Adrenal gland (tissue), 9 donors: ENCODE measurements at regions not wholly inside any gene's neighbourhood (a gene's known extent, or its start where the extent isn't known, plus 50 kb on each side); places are given as distances from the start of the nearest gene placed in this dataset.

Experiments used
- DNase-seq, 7 donors: peaks; one replicate each; pipeline ENCODE4 v3.0.0-alpha.2; 2019 to 2020
- H3K27ac ChIP-seq, 5 donors: fragments of 200-600 bp; sonication (generic) in 4 of 5; 1 replicate in 3 of 5; 2 replicates in 2 of 5; pipeline versions ENCODE4 v1.5.1 to v1.8.0; 2016 to 2020; ENCODE audit warnings: mild to moderate bottlenecking in 1 of 5
- H3K27me3 ChIP-seq: fragments of 200-600 bp; 2 replicates; pipeline ENCODE4 v1.8.0; 2021
- H3K36me3 ChIP-seq, 2 donors: fragments of 200-600 bp; replicated peaks in 1 of 2; 1 replicate in 1 of 2; 2 replicates in 1 of 2; pipeline versions ENCODE4 v1.5.1 to v1.8.0; 2018 to 2022
- H3K4me1 ChIP-seq, 2 donors: fragments of 200-600 bp; replicated peaks in 1 of 2; 1 replicate in 1 of 2; 2 replicates in 1 of 2; pipeline versions ENCODE4 v1.5.1 to v1.8.0; 2018 to 2021
- H3K4me3 ChIP-seq, 4 donors: fragments of 200-600 bp; sonication (generic) in 3 of 4; one replicate each; pipeline ENCODE4 v1.5.1; 2016 to 2018
- H3K9me3 ChIP-seq, 3 donors: fragments of 200-600 bp; sonication (generic) in 1 of 3; replicated peaks in 1 of 3; 1 replicate in 2 of 3; 2 replicates in 1 of 3; pipeline versions ENCODE4 v1.5.1 to v1.8.0; 2016 to 2021
- CTCF ChIP-seq, 6 experiments: fragments of 450-650 bp in 4 of 6; fragments of 200-600 bp in 2 of 6; sonication (generic) in 1 of 6; IDR thresholded peaks; 1 replicate in 5 of 6; 2 replicates in 1 of 6; pipeline versions ENCODE4 v1.5.1 to v1.8.0; 2016 to 2021; ENCODE audit warnings: antibody characterized with exemption in 6 of 6, mild to moderate bottlenecking in 2 of 6, moderate library complexity in 1 of 6
- POLR2A ChIP-seq, 2 donors: fragments of 450-650 bp; IDR thresholded peaks; one replicate each; pipeline ENCODE4 v1.6.1; 2017; ENCODE audit warnings: antibody characterized with exemption in 2 of 2, mild to moderate bottlenecking in 2 of 2, moderate library complexity in 1 of 2
- WGBS, 4 donors: extraction: QIAGEN DNeasy Blood & Tissue Kit in 2 of 4; methylation state at CpG; one replicate each; pipeline versions ENCODE4 v1.1.5 to v1.1.7; 2013 to 2017; 5-methylcytosine and 5-hydroxymethylcytosine counted together
- intact Hi-C, 2 donors: fragments of 100-400 bp; cut with DNase I; formaldehyde crosslinking; loops; one replicate each; pipeline versions ENCODE4 v1.14.1 to v1.15.0; 2022 to 2023
- donor health status: healthy with polysubstance abuse.
- donor health status: Bipolar disorder and iron deficiency.
- donor health status: DM: yes; HTN: yes; CAD: no.
- donor health status: DM: no; HTN: no; CAD: no.
- donor health status: DM: no; HTN: no; CAD: no.

GRCh38 chr14:26081043-26081442 is 516.8 kb downstream of the NOVA1 start:
- DNase-seq = no peak
- Histone ChIP-seq H3K4me1 (no peaks in the 10 kb centered on the region), H3K27me3 (no peaks in the 10 kb centered on the region), H3K36me3 (no peaks in the 10 kb centered on the region), H3K27ac (no peak overlapping the region), H3K9me3 (no peaks in the 10 kb centered on the region), H3K4me3 (no peak overlapping the region)
- 78 to 85% (median 79%) methylated on average over 10 of the region's 10 CpGs for WGBS, 4 donors
- no peak for TF ChIP-seq CTCF (IDR thresholded peaks at IDR 0.05)
- TF ChIP-seq POLR2A (IDR thresholded peaks at IDR 0.05) = no peak
- intact Hi-C loops = no loop called here

DNA sequence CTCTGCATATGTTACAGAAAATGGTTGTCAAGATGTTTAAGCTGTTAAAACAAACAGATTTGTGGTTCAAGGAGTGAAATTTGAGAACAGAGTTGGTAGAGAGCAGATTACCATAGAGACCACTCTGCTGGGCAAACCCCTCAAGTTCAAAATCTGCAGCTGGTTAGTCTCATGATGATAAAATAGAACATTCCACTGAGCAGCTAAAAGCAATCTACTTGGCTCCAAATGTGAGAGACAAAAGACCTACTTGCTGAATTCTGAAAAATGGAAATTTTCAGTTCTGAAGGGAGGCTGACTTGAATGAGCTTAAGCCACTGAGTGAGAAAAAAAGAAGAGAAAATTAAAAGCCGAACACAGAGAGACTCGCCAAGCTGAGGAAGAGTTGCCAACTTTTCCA is 519.3 kb downstream of the NOVA1 start:
- Histone ChIP-seq H3K36me3 (no peaks in the 10 kb centered on the region), H3K27me3 (no peaks in the 10 kb centered on the region), H3K9me3 (no peaks in the 10 kb centered on the region), H3K27ac (no peak overlapping the region), H3K4me3 (no peak overlapping the region), H3K4me1 (no peaks in the 10 kb centered on the region)
- 66 to 78% (median 68%) methylated on average over 2 of the region's 2 CpGs for WGBS, 4 donors
- no peak for TF ChIP-seq CTCF (IDR thresholded peaks at IDR 0.05)
- TF ChIP-seq POLR2A (IDR thresholded peaks at IDR 0.05) = no peak
- no peak for DNase-seq
- intact Hi-C loops = no loop called here

DNA sequence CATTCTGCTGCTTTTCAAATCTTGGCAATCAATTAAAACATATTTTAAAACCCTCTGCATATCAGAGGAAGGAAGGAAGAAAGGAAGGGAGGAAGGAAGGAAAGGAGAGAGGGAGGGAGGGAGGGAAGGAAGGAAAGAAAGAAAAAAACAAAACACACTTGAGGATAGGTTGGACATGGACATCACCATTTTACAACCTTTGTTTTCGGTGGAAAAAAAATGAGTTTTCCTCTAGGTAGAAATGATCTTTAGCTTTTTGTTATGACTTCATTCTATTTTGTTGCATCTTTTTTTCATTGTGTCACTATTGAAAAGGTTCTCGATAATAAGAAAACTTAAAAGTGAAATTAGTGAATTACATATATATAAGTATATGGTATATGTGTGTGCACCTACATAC is 522.9 kb downstream of the NOVA1 start:
- 88 to 90% (median 89%) methylated on average over 2 of the region's 2 CpGs for WGBS, 4 donors
- Histone ChIP-seq H3K4me1 (no peaks in the 10 kb centered on the region), H3K27me3 (no peaks in the 10 kb centered on the region), H3K27ac (no peak overlapping the region), H3K9me3 (no peaks in the 10 kb centered on the region), H3K36me3 (no peaks in the 10 kb centered on the region), H3K4me3 (no peak overlapping the region)
- TF ChIP-seq POLR2A (IDR thresholded peaks at IDR 0.05) (no peak), CTCF (IDR thresholded peaks at IDR 0.05) (no peak)
- intact Hi-C loops = no loop called here
- DNase-seq = no peak

DNA sequence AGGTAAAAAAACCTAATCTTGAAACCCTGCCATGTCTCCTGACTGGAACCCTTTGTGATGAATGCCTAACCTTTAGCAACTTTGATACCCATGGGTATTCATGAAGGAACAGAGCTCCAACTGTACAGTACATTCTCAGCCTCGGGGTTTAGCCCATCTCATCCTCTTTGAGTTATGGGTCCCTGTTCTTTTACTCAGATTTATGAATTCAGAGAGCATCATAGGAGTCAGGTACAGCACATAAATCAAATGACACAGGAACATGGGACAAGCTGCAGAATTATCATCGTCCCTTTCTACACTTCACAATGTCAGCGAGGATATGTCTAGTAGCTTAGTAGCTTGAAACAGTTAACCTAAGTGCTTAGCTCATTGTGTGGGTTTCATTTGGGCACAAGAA is 527.4 kb downstream of the NOVA1 start:
- no peak overlapping the region for H3K4me3 ChIP-seq
- no peaks in the 10 kb centered on the region for H3K36me3 ChIP-seq
- H3K9me3 ChIP-seq = no peaks in the 10 kb centered on the region
- DNase-seq = no peak
- TF ChIP-seq CTCF (IDR thresholded peaks at IDR 0.05) = no peak
- H3K27ac ChIP-seq = no peak overlapping the region
- intact Hi-C loops = no loop called here
- no peaks in the 10 kb centered on the region for H3K4me1 ChIP-seq
- whole genome bisulfite sequencing, 4 donors = 44 to 58% (median 55%) methylated on average over 3 of the region's 3 CpGs
- no peaks in the 10 kb centered on the region for H3K27me3 ChIP-seq
